ENCODE measurements at regions not wholly inside any gene's neighbourhood (a gene's known extent, or its start where the extent isn't known, plus 50 kb on each side); places are given as distances from the start of the nearest gene placed in this dataset.

DNA sequence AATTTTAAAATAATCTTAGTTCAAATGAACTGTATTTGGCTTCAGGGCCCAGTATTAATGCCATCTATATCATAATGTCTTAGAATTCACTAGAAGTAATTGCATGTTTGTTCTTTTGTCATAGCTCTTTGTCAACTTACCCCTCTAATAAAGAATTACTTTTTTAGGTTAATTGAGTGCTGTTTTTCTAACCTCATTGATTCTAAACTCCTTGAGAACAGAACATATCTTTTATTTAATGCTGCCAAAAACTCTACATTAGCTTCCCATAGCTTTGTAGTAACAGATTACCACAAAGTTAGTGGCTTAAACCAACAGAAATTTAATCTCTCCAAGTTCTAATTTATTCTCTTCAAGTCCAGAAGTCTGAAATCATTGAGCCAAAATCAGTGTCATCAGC lies 242.4 kb downstream of the LURAP1L start:
- no peak for TF ChIP-seq EZH2 (IDR thresholded peaks at IDR 0.05)
- TF ChIP-seq POLR2AphosphoS5 (IDR thresholded peaks at IDR 0.05; ENCODE audit: borderline replicate concordance, low read depth, low read length): no peak
- TF ChIP-seq FOXP2 (optimal IDR thresholded peaks at IDR 0.05; ENCODE audit: control extremely low read depth, extremely low read length, insufficient read depth): no peak
- no peak overlapping the region for H3K4me3 ChIP-seq
- no peak for DNase-seq (ENCODE audit: low read depth, low spot score)
- no peaks in the 10 kb centered on the region for H3K36me3 ChIP-seq (ENCODE audit: insufficient read depth, low read length)
- no peak overlapping the region for H3K27ac ChIP-seq
- H3K9ac ChIP-seq (ENCODE audit: insufficient read length): no peak overlapping the region
- H3K9me3 ChIP-seq (ENCODE audit: low read depth, low read length): no peaks in the 10 kb centered on the region

DNA sequence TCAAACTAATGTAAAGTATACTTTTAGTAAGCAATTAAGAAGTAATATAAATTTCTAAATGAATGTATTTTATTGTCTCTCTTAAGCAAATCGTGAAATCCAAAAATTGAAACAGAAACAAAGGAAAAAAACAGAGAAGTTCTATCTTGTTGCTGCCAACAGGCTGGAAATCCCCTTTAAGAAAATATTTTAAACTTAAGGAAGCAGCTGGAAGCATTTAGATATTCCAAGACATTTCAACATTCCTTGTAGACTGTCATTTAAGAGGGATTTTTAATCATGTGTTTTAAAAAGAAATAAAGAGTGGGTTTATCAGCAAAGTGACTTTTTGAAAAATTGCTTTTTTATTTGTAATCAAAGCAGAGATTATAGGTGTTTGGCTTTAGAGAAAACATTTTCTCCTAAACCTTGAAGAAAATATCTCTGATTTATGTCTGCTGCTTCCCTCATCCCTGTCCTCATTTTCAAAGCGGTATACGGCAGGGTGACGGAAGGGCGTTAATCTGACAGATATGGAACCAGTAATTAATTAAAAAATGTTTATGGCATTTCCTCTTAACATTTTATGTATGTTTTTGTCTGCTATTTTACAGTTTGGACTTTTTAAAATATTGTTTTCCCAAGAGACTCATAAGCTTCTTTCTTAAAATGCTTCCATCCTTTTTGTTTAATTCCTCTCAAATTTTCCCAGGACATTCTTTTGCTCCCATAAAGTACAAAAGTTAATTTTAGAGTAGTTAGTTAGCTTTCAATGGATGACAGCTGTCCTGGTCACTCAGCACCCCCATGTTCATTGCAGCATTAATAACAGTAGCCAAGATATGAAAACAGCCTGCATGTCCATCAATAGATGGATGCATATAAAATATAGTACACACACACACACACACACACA lies 245.6 kb downstream of the LURAP1L start:
- Histone ChIP-seq H3K9ac (ENCODE audit: insufficient read length) (no peak overlapping the region), H3K27ac (no peak overlapping the region), H3K36me3 (ENCODE audit: insufficient read depth, low read length) (no peaks in the 10 kb centered on the region), H3K9me3 (ENCODE audit: low read depth, low read length) (no peaks in the 10 kb centered on the region), H3K4me3 (no peak overlapping the region)
- no peak for DNase-seq (ENCODE audit: low read depth, low spot score)
- TF ChIP-seq FOXP2 (optimal IDR thresholded peaks at IDR 0.05; ENCODE audit: control extremely low read depth, extremely low read length, insufficient read depth) (no peak), POLR2AphosphoS5 (IDR thresholded peaks at IDR 0.05; ENCODE audit: borderline replicate concordance, low read depth, low read length) (no peak), EZH2 (IDR thresholded peaks at IDR 0.05) (no peak)

- Histone ChIP-seq H3K9me3 (ENCODE audit: low read depth, low read length) (no peaks in the 10 kb centered on the region), H3K36me3 (ENCODE audit: insufficient read depth, low read length) (no peaks in the 10 kb centered on the region), H3K27ac (no peak overlapping the region), H3K4me3 (no peak overlapping the region), H3K9ac (ENCODE audit: insufficient read length) (no peak overlapping the region)
- TF ChIP-seq POLR2AphosphoS5 (IDR thresholded peaks at IDR 0.05; ENCODE audit: borderline replicate concordance, low read depth, low read length): no peak
- no peak for DNase-seq (ENCODE audit: low read depth, low spot score)
These were observed 247.9 kb downstream of the LURAP1L start for GRCh38 chr9:13022756-13023155.

DNA sequence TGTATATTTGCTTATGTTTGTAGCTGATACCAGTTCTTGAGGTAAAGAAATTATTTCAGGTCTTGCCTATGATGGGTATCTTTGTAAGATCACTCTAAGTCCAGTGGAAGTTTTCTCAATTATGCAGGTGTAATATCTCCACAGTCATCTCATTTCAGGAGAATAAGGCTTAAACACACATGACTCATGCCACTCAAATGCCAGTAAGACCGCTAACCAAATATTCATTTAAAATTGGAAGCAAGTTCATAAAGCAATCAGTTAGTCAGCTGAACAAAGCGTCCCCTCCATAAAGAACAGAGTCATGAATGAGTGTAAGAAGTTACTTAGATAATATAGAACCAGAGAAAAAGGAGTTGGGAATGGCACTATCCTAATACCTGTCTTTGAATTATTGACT lies 248.7 kb downstream of the LURAP1L start:
- no peak for TF ChIP-seq POLR2AphosphoS5 (IDR thresholded peaks at IDR 0.05; ENCODE audit: borderline replicate concordance, low read depth, low read length)
- no peak for TF ChIP-seq EZH2 (IDR thresholded peaks at IDR 0.05)
- no peak for TF ChIP-seq FOXP2 (optimal IDR thresholded peaks at IDR 0.05; ENCODE audit: control extremely low read depth, extremely low read length, insufficient read depth)
- DNase-seq (ENCODE audit: low read depth, low spot score): no peak
- H3K9me3 ChIP-seq (ENCODE audit: low read depth, low read length): no peaks in the 10 kb centered on the region
- no peak overlapping the region for H3K27ac ChIP-seq
- H3K4me3 ChIP-seq: no peak overlapping the region
- no peak overlapping the region for H3K9ac ChIP-seq (ENCODE audit: insufficient read length)
- no peaks in the 10 kb centered on the region for H3K36me3 ChIP-seq (ENCODE audit: insufficient read depth, low read length)

GRCh38 chr9:13026956-13027355 lies 252.1 kb downstream of the LURAP1L start:
- no peaks in the 10 kb centered on the region for H3K36me3 ChIP-seq (ENCODE audit: insufficient read depth, low read length)
- no peak overlapping the region for H3K9ac ChIP-seq (ENCODE audit: insufficient read length)
- H3K27ac ChIP-seq: no peak overlapping the region
- no peaks in the 10 kb centered on the region for H3K9me3 ChIP-seq (ENCODE audit: low read depth, low read length)
- TF ChIP-seq FOXP2 (optimal IDR thresholded peaks at IDR 0.05; ENCODE audit: control extremely low read depth, extremely low read length, insufficient read depth) (no peak), POLR2AphosphoS5 (IDR thresholded peaks at IDR 0.05; ENCODE audit: borderline replicate concordance, low read depth, low read length) (no peak), EZH2 (IDR thresholded peaks at IDR 0.05) (no peak)
- no peak overlapping the region for H3K4me3 ChIP-seq
- no peak for DNase-seq (ENCODE audit: low read depth, low spot score)

- Histone ChIP-seq H3K36me3 (ENCODE audit: insufficient read depth, low read length) (no peaks in the 10 kb centered on the region), H3K27ac (no peak overlapping the region), H3K9me3 (ENCODE audit: low read depth, low read length) (no peaks in the 10 kb centered on the region), H3K4me3 (no peak overlapping the region), H3K9ac (ENCODE audit: insufficient read length) (no peak overlapping the region)
- no peak for DNase-seq (ENCODE audit: low read depth, low spot score)
- TF ChIP-seq EZH2 (IDR thresholded peaks at IDR 0.05) (no peak), POLR2AphosphoS5 (IDR thresholded peaks at IDR 0.05; ENCODE audit: borderline replicate concordance, low read depth, low read length) (no peak), FOXP2 (optimal IDR thresholded peaks at IDR 0.05; ENCODE audit: control extremely low read depth, extremely low read length, insufficient read depth) (no peak)
These were observed 251.6 kb downstream of the MPDZ start for GRCh38 chr9:13027879-13028278.

DNA sequence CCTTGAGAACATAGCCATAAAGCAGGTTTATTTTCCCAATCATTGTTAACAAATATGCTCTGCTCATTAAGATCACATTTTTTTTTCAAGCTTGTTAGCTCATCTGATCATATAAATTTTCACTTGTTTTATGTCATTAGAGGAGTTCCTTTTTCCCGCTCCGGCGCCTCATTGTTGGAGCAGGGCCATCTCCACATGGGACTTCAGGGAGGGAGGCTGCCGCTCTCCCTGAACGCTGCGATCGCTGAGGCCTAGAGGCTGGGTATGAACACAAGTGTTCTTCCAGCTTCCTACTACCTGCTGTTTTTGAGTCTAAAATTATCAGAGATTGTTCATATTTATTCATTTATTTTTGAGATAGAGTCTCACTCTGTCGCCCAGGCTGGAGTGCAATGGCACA lies 246.9 kb downstream of the MPDZ start:
- Histone ChIP-seq H3K9me3 (ENCODE audit: low read depth, low read length) (no peaks in the 10 kb centered on the region), H3K9ac (ENCODE audit: insufficient read length) (no peak overlapping the region), H3K36me3 (ENCODE audit: insufficient read depth, low read length) (no peaks in the 10 kb centered on the region), H3K27ac (no peak overlapping the region), H3K4me3 (no peak overlapping the region)
- DNase-seq (ENCODE audit: low read depth, low spot score): no peak
- no peak for TF ChIP-seq EZH2 (IDR thresholded peaks at IDR 0.05)
- TF ChIP-seq FOXP2 (optimal IDR thresholded peaks at IDR 0.05; ENCODE audit: control extremely low read depth, extremely low read length, insufficient read depth): no peak
- no peak for TF ChIP-seq POLR2AphosphoS5 (IDR thresholded peaks at IDR 0.05; ENCODE audit: borderline replicate concordance, low read depth, low read length)

DNA sequence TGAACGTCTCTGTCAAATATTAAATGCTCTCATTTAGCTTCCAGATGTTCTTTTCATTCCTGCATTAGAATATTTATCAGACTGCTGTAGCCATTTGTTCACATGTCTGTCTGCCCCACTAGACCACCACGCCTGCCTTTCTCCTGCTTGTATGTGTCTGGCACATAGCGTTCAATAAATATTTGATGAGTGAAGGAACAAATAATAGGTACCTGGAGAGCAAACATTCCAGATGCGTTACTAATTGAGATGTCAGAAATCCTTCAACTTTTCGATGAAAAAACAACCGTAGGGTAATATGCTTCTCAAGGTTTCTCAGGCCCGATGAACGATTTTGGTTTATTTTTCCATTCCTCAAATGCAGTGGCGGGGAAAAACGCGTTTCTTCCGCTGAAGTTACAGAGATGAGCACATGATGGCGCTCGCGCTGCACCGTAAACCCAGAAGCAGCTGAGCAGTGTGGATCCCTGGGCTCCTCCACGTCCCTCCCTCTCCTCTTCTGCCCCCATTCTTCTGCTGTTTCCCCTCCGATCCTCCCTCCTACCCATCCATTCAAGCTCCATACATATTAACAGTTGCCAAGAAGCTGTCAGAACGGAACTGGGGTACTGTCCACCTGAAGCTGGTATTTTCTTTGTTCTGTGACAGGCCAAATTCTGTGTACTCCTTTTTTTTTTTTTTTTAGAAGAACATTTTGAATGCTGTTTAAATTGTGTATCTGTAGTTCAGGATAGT lies 245.4 kb downstream of the MPDZ start:
- Histone ChIP-seq H3K9me3 (ENCODE audit: low read depth, low read length) (no peaks in the 10 kb centered on the region), H3K27ac (no peak overlapping the region), H3K36me3 (ENCODE audit: insufficient read depth, low read length) (no peaks in the 10 kb centered on the region), H3K4me3 (peak overlapping the region; percentile 70), H3K9ac (ENCODE audit: insufficient read length) (peak overlapping the region; percentile 53)
- peak; percentile 45 for DNase-seq (ENCODE audit: low read depth, low spot score)
- TF ChIP-seq FOXP2 (optimal IDR thresholded peaks at IDR 0.05; ENCODE audit: control extremely low read depth, extremely low read length, insufficient read depth): no peak
- no peak for TF ChIP-seq EZH2 (IDR thresholded peaks at IDR 0.05)
- TF ChIP-seq POLR2AphosphoS5 (IDR thresholded peaks at IDR 0.05; ENCODE audit: borderline replicate concordance, low read depth, low read length): no peak

All from SK-N-MC (cell line).